GM21381 (cell line): ENCODE measurements at regions not wholly inside any gene's neighbourhood (a gene's known extent, or its start where the extent isn't known, plus 50 kb on each side); places are given as distances from the start of the nearest gene placed in this dataset.
"Not testable (repeated sequence)": the region's sequence is repeated elsewhere in the genome, so short reads cannot be mapped to it uniquely, and the experiment has no call there.

ENCODE experiments used
- ATAC-seq: cut with Tn5 transposase; IDR thresholded peaks from one replicate; pipeline ENCODE4 v1.9.1; 2021; ENCODE audit warnings: mild to moderate bottlenecking, moderate library complexity; ENCODE audit not compliant: unreplicated experiment

DNA sequence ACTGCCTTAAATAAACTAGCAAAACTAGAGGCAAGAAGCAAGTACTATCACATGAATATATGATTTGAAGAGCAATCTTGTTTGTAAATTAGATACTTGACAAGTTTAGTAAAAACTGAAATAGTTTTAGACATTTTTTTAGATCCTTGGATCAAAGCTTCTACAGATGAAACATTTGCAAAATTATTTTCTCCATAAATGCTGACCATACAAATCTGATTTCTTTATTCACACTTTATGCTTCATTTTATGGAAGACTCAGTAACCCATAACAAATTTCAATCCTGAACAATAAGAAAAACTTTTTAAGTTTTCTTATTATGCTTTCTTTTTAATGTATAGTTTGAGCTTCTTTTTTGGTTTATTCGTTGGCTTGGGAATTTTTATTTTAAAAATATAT lies 750.2 kb upstream of the SLITRK5 start:
- no peak for ATAC-seq

DNA sequence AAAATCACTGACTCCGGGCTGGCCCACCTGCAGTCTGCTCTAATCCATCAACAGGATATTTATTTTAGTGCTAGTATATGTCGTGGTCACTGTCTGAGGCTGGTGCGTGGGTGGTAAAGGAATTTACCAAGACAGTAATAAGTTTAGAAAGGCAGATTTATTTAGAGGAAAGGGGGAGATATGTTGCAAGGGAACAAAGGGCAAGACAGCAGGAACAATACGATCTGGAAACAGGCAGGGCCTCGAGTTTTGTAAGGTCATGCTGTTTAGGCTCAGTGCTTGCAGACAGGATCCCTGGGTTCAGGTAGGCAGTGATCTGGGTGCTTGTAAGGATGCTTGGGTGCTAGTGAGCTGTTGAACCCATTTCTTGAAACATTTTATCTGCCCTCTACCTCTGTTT lies 748.2 kb upstream of the SLITRK5 start:
- no peak for ATAC-seq

DNA sequence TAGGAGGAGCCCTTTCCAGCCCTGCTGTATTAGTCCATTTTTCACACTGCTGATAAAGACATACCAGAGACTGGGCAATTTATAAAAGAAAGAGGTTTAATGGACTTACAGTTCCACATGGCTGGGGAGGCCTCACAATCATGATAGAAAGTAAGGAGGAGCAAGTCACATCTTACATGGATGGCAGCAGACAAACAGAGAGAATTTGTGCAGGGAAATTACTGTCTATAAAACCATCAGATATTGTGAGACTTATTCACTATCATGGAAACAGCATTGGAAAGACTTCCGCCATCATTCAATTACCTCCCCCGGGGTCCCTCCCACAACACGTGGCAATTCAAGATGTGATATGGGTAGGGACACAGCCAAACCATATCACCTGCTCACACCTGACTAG lies 744.3 kb upstream of the SLITRK5 start:
- ATAC-seq, result not testable (repeated sequence)

DNA sequence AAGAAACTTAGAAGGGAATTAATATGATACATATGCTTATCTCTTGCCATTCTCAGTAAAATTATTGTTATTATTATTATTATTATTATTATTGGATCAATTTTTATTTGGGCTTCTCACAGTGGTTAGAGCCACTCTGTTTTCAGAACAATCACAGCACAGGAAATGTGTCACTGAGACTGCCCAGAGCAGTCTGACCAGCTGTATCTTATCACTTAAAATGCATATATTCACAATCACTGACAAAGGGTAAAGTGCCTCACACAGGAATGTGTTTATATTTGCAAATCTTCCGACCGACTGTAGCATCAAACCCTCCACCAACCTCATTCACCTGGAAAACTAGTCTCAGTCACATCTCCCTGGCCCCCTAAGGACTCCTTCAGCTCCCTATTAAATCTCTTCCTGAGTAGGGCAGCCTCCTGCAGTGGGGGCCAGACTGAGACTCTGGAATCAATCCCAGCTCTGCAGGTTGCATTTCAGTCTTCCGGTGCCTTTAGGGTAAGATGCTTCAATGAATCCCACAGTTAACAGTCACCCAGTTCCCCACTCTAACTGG lies 738.3 kb upstream of the SLITRK5 start:
- no peak for ATAC-seq

DNA sequence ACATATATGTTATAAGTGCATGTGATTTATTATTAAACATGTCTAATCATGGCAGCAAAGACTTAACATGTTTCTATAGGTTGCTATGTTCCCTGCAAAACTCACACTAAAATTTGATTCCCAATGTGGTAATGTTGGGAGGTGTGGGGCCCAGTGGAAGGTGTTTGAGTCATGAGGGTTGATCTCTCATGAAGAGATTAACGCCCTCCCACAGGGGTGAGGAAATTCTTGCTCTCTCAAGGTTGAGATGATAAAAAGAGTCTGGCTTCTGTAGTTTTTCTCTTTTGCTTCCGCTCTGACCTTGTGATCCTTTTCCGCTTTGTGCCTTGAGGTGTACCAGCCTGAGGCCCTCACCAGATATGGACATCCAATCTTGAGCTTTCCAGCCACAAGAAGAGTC lies 737.5 kb upstream of the SLITRK5 start:
- ATAC-seq, result no peak

DNA sequence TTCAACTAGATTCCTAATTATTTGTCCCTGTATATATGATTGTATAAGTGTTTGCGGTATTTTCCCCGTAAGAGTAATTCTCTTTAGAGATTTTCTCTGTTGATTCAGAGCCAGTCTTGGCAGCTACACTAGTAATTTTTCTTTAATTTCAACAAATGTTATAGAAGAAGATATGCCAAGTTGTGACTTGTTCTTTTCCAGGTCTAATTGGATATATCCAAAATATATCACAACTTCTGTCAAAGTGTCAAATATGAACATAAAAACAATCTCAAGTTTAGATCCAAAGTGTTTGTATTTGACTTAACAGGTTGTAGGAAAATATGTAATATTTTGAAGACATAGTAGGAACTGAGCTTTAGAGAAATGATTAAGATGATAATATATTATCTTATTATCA lies 733.9 kb upstream of the SLITRK5 start:
- ATAC-seq, result no peak

DNA sequence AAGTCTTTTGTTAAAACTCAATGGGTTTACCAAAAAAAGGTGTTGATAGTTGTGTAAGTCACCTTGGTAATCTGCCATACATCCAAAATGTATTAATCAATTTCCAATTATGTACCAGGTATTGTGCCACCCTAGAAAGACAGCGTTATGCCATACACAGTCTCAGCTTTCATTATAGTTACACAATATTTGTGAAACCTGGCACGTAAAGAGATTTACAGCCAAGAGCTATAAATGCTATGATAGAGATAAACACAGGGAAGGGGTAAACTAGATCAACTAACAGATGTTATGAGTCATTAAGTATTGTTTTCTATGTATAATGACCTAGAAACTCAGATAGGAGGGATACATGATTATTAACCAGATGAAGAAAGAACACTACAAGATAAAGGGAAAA lies 725.6 kb upstream of the SLITRK5 start:
- ATAC-seq, result no peak

DNA sequence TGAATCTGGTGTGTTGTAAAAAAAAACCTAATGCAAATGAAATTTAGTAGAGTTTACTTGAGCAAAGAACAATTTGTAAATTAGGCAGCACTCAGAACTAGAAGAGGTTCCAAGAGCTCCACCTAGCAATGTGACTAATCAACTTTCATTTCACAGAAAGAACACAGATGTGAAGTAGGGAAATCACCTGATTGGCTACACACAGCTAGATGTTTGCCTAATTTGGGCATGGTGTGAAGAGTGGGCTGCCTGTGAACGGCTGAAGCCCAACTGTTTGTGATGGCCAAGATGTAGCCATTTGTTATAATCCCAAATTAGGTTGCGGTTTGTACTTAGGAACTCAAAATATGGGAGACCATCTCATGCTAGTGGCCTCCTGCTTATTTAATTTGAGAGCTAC lies 724.4 kb upstream of the SLITRK5 start:
- ATAC-seq, result no peak

DNA sequence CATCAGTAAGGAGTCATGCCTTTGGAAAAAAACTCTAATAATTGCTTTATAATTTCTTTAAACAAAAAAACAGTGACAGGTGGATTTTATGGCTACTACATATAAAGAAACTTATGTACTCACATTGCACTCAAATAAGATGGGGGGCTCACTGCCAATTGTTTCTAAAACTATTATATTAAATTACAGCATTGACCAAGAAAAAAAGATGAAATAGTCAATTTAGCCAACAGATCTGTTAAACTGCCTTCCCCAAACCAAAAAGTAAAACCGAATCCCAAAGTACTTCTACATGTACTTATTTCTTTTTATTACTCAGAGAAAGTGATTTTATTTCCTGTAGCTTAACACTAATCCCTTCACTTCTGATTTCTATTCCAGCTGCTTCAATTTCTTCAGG lies 716.8 kb upstream of the SLITRK5 start:
- ATAC-seq, result no peak

DNA sequence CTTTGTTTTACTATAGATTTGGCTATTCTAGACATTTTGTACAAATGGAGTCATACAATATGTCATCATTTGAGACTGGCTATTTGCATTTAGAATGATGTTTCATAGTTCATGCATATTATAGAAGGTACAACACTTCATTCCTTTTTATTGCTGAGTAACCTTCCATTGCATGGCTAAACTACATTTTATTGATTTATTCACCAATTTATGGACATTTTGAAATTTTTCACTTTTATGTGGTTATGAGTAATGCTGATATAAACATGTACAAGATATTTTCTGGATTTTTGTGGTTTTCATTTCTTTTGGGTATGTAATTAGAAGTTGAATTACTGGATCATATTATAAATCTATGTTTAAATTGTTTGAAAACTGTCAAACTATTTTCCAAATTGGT lies 710.3 kb upstream of the SLITRK5 start:
- no peak for ATAC-seq

DNA sequence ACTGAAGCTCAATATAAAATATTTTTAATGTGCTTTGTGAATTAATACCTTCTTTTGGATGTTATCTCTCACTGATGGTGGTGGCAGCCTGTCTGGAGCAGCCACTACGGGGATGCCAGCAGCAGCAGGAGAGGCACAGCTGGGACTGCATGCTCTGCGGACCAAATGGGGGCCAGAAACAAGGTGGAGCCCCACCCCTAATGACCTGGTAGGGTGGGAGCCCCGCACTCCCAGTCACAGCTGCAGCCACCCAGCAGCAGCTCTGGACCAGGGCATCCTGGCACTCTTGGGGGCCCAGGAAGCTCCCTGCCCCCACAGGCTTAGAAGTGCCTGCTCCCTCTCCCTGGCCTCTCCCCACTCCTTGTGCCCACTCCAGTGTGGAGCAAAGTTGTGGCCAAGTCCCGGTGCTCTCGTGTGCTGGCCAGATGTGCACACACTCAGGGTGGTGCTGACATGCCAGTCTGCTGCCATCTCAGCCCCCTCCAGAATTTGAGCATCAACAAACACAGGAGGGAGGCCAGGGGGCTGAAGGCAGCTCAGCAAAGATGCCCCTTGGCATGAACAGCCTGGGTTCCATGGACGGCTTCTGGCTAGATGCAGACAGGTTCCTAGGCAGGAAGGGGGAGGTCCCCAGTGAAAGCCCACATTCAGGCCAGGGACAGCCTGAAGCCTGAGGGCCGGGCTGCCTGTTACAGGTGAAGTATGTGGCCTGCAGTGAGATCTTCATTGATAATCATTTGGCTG lies 696.7 kb upstream of the SLITRK5 start:
- no peak for ATAC-seq

DNA sequence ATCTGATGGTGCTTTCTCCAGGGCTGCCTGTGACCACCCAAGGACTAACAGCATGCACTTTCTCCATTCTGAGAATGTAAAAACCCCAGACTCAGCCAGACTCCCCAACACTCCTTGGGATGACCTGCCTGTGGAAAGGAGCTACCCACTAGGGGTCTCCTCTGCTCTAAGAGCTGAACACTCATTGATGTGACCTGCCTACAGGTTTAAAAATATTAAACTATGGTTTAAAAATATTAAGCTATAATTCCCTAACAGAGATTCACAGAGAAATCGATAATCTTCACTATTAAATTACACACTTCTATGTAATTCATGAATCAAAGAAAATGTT lies 696.2 kb upstream of the SLITRK5 start:
- no peak for ATAC-seq

DNA sequence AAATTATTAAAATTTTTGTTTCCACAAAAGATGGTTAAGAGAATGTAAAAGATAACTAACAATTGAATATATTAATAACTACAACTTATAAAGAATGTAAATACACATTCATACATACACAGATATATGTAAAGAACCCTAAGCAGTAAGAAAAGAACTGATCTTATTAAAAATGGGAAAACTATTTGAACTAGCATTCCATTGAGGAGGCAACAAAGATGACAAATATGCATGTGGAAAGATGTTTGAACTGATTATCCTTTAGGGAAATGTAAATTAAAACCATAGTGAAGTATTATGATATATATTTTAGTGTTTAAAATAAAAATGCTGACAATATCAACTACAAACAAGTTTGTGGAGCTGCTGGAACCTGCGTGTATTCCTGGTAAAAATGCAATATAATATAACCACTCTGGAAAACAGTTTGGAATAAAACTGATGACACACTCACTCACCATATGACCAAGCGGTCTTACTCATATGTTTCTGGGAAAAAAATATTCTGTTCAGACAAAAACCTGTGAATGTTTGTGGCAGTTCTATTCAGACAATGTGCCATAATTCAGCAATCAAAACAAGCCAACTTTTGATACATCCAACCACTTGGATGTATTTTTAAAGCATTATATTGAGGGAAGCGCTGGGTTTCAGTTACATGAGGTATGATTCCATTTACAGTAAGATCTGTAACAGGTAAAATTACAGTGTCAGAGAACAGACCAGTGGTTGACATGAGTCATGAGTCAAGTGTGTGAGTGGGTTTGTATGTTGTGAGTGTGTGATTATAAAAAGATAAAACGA lies 694.4 kb upstream of the SLITRK5 start:
- ATAC-seq, result no peak

DNA sequence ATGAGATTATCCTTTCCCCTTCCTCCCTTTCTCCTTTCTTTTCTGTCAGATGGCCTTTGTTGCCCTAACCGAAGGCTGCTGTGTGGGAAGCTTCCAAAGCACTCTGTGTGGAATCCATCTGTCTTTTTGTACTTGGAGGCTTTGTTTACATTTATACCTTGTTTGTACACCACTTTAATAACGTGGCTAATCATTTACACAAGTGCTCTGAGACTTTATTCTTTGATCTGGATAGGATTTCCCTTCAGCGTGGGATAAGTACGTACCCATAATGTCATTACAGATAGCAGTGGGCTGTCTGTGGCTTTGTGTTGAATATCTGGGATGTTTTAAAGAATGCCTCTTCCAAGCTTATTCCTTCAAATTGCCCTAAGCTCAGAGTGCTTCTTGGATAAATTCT lies 684.7 kb upstream of the SLITRK5 start:
- ATAC-seq, result no peak

DNA sequence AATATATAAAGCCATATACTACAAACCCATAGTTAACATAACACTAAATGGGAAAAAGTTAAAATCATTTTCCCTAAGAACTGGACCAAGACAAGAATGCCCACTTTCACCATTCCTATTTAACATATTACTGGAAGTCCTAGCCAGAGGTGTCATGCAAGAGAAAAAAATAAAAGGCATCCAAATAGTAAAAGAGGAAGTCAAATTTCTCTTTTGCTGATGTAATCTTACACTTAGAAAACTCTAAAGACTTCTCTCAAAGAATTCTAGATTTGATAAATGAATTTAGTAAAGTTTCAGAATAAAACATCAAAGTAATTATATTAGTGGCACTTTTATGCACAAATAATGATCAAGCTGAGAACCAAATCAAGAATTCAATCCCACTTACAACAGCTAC lies 678.9 kb upstream of the SLITRK5 start:
- ATAC-seq, result no peak

DNA sequence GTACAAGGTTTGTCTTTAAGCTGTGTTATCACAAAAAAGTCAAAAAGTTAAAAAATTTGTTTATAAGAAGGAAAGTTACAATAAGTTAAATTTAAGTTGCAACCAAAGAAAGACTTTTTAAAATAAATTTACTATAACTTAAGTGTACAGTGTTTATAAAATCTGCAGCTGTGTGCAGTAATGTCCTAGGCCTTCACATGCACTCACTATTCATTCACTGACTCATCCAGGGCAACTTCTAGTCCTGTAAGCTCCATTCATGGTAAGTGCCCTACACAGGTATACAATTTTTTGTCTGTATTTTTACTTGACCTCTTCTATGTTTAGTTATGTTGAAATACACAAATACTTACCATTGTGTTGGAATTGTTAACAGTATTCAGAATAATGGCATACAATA lies 667.9 kb upstream of the SLITRK5 start:
- ATAC-seq, result no peak

DNA sequence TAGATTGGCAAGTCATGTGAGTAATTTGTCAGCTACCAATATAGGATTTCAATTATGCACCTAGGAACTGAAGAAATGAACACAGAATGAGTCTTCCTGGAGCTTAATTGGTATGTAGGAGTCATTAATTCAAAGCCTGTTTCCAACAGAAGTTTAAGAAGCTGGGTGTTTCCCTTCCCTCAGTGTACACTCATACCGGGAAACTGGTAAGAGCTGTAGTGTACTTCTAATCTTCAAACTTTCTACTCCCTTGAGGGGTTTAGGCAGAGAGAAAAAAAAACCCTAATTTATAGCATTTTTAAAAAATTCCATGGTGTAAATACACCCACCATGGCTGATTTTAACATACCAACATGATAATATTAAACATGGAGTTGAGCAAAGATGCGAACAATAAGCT lies 665.7 kb upstream of the SLITRK5 start:
- ATAC-seq, result no peak

DNA sequence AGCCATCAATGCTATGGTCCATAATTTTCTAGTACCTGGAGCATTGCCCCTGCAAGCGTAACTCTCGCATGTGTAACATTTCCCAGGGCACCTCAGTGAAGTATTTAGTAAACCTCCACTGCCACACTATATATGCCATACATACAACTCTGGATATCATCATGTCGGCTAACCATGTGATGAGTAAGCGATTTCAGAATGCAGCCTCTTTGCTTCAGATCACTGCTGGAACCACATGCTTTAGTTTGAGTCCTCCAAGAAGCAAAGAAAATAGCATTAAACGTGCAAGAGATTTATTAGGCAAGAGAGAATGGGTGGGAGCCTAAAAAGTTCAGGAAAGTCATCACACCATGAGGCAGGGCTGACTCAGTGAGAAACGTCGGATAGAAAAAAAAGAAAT lies 635.6 kb upstream of the SLITRK5 start:
- no peak for ATAC-seq

DNA sequence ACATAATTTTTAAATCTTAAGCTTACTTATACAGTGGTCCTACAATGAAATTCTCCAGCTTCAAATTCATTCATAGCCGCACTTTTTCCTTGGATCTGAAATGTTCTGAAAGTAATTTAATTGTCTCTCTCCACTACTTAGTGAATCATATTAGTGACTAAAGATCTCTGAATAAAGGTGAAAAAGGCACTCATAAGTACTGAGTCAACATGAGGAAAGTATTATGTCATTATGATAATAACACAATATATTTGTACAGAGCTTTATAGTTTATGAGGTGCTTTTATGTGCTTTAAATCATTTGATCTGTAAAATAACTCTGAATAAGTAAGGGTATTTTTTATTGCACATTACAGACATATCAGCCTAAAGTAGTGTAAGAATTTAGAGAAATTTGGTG lies 628.2 kb upstream of the SLITRK5 start:
- no peak for ATAC-seq

DNA sequence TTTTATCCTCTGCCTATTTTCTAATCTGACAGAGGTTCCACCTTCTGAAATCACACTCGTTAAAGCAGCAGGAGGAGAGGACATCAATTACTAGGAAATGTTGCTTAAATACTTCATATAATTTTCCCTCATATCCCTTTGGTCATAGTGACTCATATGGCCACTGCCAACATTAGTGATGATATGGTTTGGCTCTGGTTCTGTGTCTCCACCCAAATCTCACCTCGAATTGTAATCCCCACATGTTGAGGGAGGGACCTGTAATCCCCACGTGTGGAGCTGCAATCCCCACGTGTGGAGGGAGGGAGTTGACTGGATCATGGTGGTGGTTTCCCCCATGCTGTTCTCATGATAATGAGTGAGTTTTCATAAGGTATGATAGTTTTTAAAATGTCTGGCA lies 618.4 kb upstream of the SLITRK5 start:
- no peak for ATAC-seq

DNA sequence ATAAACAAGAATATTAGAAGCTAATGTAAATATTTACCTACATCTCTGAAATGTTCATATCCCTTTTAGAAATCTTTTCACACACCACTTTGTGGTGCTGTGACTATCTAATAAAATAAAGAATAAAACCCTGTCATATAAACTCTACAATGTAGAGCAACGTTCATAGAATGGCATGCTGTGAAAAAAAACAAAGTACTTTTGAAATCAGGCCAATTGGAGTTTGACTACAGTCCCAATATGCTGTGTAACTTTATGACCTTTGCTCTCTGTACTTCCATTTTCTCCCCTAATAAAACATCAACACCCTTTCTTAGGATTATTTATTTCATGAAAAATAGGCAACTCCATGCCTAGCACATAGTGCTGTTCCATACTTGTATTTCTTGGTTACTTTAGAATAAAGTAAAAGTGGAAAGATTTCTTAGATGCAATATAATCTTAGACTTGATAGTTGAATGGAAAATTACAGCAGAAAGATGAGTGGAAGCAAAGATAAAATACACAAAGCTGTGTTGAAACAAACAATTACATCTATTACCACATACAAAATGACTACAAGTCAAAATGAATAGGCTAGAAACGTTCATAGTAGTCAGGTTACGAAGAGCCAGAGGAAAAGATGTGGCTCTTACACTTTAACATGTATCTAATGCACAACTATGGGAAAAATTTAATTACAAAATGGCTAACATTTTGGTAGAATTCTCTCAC lies 613.2 kb upstream of the SLITRK5 start:
- no peak for ATAC-seq
